PC-3 (cell line): ENCODE measurements at regions not wholly inside any gene's neighbourhood (a gene's known extent, or its start where the extent isn't known, plus 50 kb on each side); places are given as distances from the start of the nearest gene placed in this dataset.

Source experiments
- ATAC-seq: fragments of 200-7000 bp; cut with Tn5 transposase; 2 replicates; pipeline ENCODE4 v1.9.1; 2020; ENCODE audit warnings: mild to moderate bottlenecking, moderate library complexity
- BruUV-seq: library from RNA; stranded (reverse); fragments of 400-500 nt; replicated peaks from 2 replicates; lab custom pipeline; 2021; lab: Mats Ljungman, UMichigan
- CTCF ChIA-PET: fragments of 300-600 bp; sonication (Branson Sonifier 250); formaldehyde crosslinking; loops from one replicate; lab custom pipeline; 2022; ENCODE audit warnings: antibody characterized with exemption; lab: Charles Lee
- POLR2A ChIA-PET: fragments of 300-600 bp; sonication (Branson Sonifier 250); formaldehyde crosslinking; loops from one replicate; lab custom pipeline; 2022; ENCODE audit warnings: antibody characterized with exemption; ENCODE audit not compliant: unreplicated experiment; lab: Charles Lee
- DNase-seq: peaks from one replicate; pipeline ENCODE4 v3.0.0-alpha.2; 2015
- H2AFZ ChIP-seq: fragments of 300-600 bp; sonication (generic); 2 replicates; pipeline ENCODE4 v1.6.0; 2016; ENCODE audit warnings: antibody characterized with exemption, low read length
- H3F3A ChIP-seq: fragments of 300-600 bp; sonication (generic); one replicate; pipeline ENCODE4 v1.6.0; 2017; ENCODE audit warnings: antibody characterized with exemption, low read length, control low read depth, mild to moderate bottlenecking; ENCODE audit not compliant: unreplicated experiment
- H3K27ac ChIP-seq: fragments of 300-600 bp; sonication (generic); 2 replicates; pipeline ENCODE4 v1.5.1; 2016; ENCODE audit warnings: mild to moderate bottlenecking, low read length
- H3K27me3 ChIP-seq: fragments of 300-600 bp; sonication (generic); 2 replicates; pipeline ENCODE4 v1.6.1; 2016; ENCODE audit warnings: low read length, mixed read lengths
- H3K36me3 ChIP-seq: fragments of 300-600 bp; sonication (generic); 2 replicates; pipeline ENCODE4 v1.6.1; 2016; ENCODE audit warnings: low read depth, mixed run types, low read length, mixed read lengths
- H3K4me1 ChIP-seq: fragments of 300-600 bp; sonication (generic); 2 replicates; pipeline ENCODE4 v1.5.1; 2016; ENCODE audit warnings: low read length; ENCODE audit not compliant: insufficient read depth
- H3K4me2 ChIP-seq: fragments of 300-600 bp; sonication (generic); 2 replicates; pipeline ENCODE4 v1.6.0; 2016; ENCODE audit warnings: low read length
- H3K4me3 ChIP-seq: fragments of 300-600 bp; sonication (generic); 2 replicates; pipeline ENCODE4 v1.5.1; 2016; ENCODE audit warnings: mild to moderate bottlenecking, low read length, mixed read lengths
- H3K79me2 ChIP-seq: fragments of 300-600 bp; sonication (generic); 2 replicates; pipeline ENCODE4 v1.6.1; 2017; ENCODE audit warnings: low read length, mixed read lengths
- H3K9ac ChIP-seq: fragments of 300-600 bp; sonication (generic); 2 replicates; pipeline ENCODE4 v1.6.0; 2016; ENCODE audit warnings: mild to moderate bottlenecking, low read length
- H3K9me2 ChIP-seq: fragments of 300-600 bp; sonication (generic); replicated peaks from 2 replicates; pipeline ENCODE4 v1.6.1; 2016; ENCODE audit warnings: mixed run types, low read length, mixed read lengths
- H3K9me3 ChIP-seq: fragments of 300-600 bp; sonication (generic); 2 replicates; pipeline ENCODE4 v1.6.1; 2016; ENCODE audit warnings: low read length, mixed read lengths
- H4K20me1 ChIP-seq: fragments of 300-600 bp; sonication (generic); 2 replicates; pipeline ENCODE4 v1.6.1; 2016; ENCODE audit warnings: low read length, mixed read lengths
- CTCF ChIP-seq: fragments of 300-600 bp; sonication (generic); conservative IDR thresholded peaks from 2 replicates; pipeline ENCODE4 v1.5.1; 2017; ENCODE audit warnings: antibody characterized with exemption, low read depth, mild to moderate bottlenecking, low read length
- EZH2 ChIP-seq: fragments of 300-600 bp; sonication (generic); IDR thresholded peaks from one replicate; pipeline ENCODE4 v1.6.1; 2017; ENCODE audit warnings: antibody characterized with exemption, mild to moderate bottlenecking, low read length; ENCODE audit not compliant: unreplicated experiment
- EZH2phosphoT487 ChIP-seq: fragments of 300-600 bp; sonication (generic); IDR thresholded peaks from 2 replicates; pipeline ENCODE4 v1.6.1; 2018; ENCODE audit warnings: mild to moderate bottlenecking, antibody characterized with exemption, low read length, borderline replicate concordance
- intact Hi-C: fragments of 100-400 bp; cut with micrococcal nuclease; formaldehyde crosslinking; loops from 2 replicates; pipeline ENCODE4 v1.9.0; 2023

GRCh38 chr7:35331730-35332678 lies 78.1 kb upstream of the TBX20 start:
- POLR2A ChIA-PET: no interaction called here
- TF ChIP-seq EZH2phosphoT487 (no peak), CTCF (no peak), EZH2 (no peak)
- Histone ChIP-seq H3K36me3 (no peaks in the 10 kb centered on the region), H3K27me3 (peaks cover 22% of the 10 kb centered on the region), H3F3A (no peaks in the 10 kb centered on the region), H3K9me3 (no peaks in the 10 kb centered on the region), H3K4me2 (no peak overlapping the region), H3K4me3 (no peak overlapping the region), H3K4me1 (no peaks in the 10 kb centered on the region), H2AFZ (no peak overlapping the region), H4K20me1 (no peaks in the 10 kb centered on the region), H3K79me2 (no peaks in the 10 kb centered on the region), H3K27ac (no peak overlapping the region), H3K9me2 (no peaks in the 10 kb centered on the region), H3K9ac (no peak overlapping the region)
- CTCF ChIA-PET: no interaction called here
- intact Hi-C loops: no loop called here
- ATAC-seq (no peak), DNase-seq (no peak)
- BruUV-seq: no TSS peak

GRCh38 chr7:35329026-35329425 lies 75.1 kb upstream of the TBX20 start:
- Histone ChIP-seq H4K20me1 (no peaks in the 10 kb centered on the region), H3K27me3 (peaks cover 8% of the 10 kb centered on the region; the same call in 1 of the 2 replicates), H3K4me3 (no peak overlapping the region), H2AFZ (no peak overlapping the region), H3F3A (no peaks in the 10 kb centered on the region), H3K4me2 (no peak overlapping the region), H3K9me3 (no peaks in the 10 kb centered on the region), H3K9me2 (no peaks in the 10 kb centered on the region), H3K9ac (no peak overlapping the region), H3K27ac (no peak overlapping the region), H3K79me2 (no peaks in the 10 kb centered on the region), H3K4me1 (no peaks in the 10 kb centered on the region), H3K36me3 (no peaks in the 10 kb centered on the region)
- no peak for TF ChIP-seq EZH2phosphoT487
- TF ChIP-seq CTCF: no peak
- no peak for TF ChIP-seq EZH2
- ChIA-PET POLR2A (no interaction called here), CTCF (no interaction called here)
- no peak for DNase-seq
- BruUV-seq: no TSS peak
- no peak for ATAC-seq
- intact Hi-C loops: no loop called here

GRCh38 chr7:35319606-35320005 lies 65.7 kb upstream of the TBX20 start:
- Histone ChIP-seq H3K4me2 (no peak overlapping the region), H3K27me3 (peaks cover 17% of the 10 kb centered on the region; the same call in 1 of the 2 replicates), H3F3A (no peaks in the 10 kb centered on the region), H3K4me1 (no peaks in the 10 kb centered on the region), H3K79me2 (no peaks in the 10 kb centered on the region), H2AFZ (no peak overlapping the region), H3K36me3 (no peaks in the 10 kb centered on the region), H3K9me3 (no peaks in the 10 kb centered on the region), H4K20me1 (no peaks in the 10 kb centered on the region), H3K9me2 (no peaks in the 10 kb centered on the region), H3K4me3 (no peak overlapping the region), H3K27ac (no peak overlapping the region), H3K9ac (no peak overlapping the region)
- BruUV-seq: no TSS peak
- TF ChIP-seq EZH2phosphoT487: no peak
- TF ChIP-seq EZH2: no peak
- no peak for TF ChIP-seq CTCF
- ChIA-PET CTCF (no interaction called here), POLR2A (no interaction called here)
- no peak for ATAC-seq
- intact Hi-C loops: no loop called here
- DNase-seq: no peak
